ENCODE measurements at regions not wholly inside any gene's neighbourhood (a gene's known extent, or its start where the extent isn't known, plus 50 kb on each side); places are given as distances from the start of the nearest gene placed in this dataset.

DNA sequence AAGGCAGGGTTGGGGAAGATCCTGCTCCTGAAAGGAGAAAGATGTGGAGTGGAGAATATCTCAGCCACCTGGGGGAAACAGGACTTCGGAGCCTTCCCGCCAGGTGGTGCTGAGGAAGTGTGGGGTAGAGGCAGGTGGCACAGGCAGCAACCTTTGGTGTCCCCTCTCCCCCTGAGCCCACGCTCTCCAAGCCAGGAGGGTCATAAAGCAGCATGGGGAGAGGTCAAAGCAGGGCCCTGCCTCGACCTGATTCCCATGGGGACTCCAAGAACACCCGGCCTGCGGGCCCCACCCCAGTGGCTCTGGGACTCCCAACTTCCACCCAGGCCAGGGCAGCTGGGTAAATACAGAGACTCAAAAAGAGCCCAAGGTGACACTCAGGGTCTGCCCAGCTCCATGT lies 54.3 kb upstream of the SLC66A3 start:
- H3K4me3 ChIP-seq (ENCODE audit: low read length in 3 of 3), result no peak overlapping the region
- no peaks in the 10 kb centered on the region for H3K36me3 ChIP-seq (ENCODE audit: control insufficient read depth in 2 of 3, insufficient read depth in 3 of 3, low read length in 3 of 3)
- H3K4me1 ChIP-seq (ENCODE audit: control insufficient read depth in 2 of 3, insufficient read depth in 2 of 3, low read depth in 1 of 3, low read length in 3 of 3), result no peaks in the 10 kb centered on the region
- H3K9me3 ChIP-seq (ENCODE audit: control insufficient read depth in 2 of 3, insufficient read depth in 1 of 3, low read length in 3 of 3), result no peaks in the 10 kb centered on the region
- H3K9ac ChIP-seq (ENCODE audit: low read length in 3 of 3), result no peak overlapping the region
- TF ChIP-seq, protein P1, sequence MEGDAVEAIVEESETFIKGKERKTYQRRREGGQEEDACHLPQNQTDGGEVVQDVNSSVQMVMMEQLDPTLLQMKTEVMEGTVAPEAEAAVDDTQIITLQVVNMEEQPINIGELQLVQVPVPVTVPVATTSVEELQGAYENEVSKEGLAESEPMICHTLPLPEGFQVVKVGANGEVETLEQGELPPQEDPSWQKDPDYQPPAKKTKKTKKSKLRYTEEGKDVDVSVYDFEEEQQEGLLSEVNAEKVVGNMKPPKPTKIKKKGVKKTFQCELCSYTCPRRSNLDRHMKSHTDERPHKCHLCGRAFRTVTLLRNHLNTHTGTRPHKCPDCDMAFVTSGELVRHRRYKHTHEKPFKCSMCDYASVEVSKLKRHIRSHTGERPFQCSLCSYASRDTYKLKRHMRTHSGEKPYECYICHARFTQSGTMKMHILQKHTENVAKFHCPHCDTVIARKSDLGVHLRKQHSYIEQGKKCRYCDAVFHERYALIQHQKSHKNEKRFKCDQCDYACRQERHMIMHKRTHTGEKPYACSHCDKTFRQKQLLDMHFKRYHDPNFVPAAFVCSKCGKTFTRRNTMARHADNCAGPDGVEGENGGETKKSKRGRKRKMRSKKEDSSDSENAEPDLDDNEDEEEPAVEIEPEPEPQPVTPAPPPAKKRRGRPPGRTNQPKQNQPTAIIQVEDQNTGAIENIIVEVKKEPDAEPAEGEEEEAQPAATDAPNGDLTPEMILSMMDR (IDR thresholded peaks at IDR 0.05; ENCODE audit: borderline replicate concordance, extremely low read depth, insufficient read depth), result no peak
- H3K27me3 ChIP-seq (ENCODE audit: control insufficient read depth, insufficient read depth, low read length), result no peaks in the 10 kb centered on the region
- FAIRE-seq (no peak), DNase-seq (peak in 1 of 5 donors; percentile 19)
- no peak overlapping the region for H3K27ac ChIP-seq (ENCODE audit: low read depth in 2 of 2, low read length in 2 of 2)
- intact Hi-C loops (cut with DNase I), result no loop called here

DNA sequence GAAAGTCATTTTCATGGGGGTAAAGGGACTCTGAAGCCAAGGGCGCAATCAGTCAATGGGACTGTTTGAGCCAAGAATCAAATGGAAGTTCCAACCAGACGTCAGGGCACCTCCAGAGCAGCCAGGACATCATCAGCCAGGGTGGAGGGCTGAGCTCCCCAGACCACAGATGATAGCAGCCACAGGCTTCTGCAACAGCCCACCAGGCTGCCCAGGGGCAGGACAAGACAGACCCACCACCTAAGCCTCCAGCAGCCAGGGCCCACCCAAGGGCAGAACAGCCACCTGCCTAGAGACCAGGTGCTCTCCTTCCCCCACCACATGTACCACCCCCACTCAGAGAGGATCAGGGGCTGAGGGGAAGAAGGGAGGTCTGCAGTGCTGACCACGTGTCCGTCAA lies 53.8 kb upstream of the SLC66A3 start:
- Histone ChIP-seq H3K36me3 (ENCODE audit: control insufficient read depth in 2 of 3, insufficient read depth in 3 of 3, low read length in 3 of 3) (no peaks in the 10 kb centered on the region), H3K4me3 (ENCODE audit: low read length in 3 of 3) (no peak overlapping the region), H3K4me1 (ENCODE audit: control insufficient read depth in 2 of 3, insufficient read depth in 2 of 3, low read depth in 1 of 3, low read length in 3 of 3) (no peaks in the 10 kb centered on the region), H3K27ac (ENCODE audit: low read depth in 2 of 2, low read length in 2 of 2) (no peak overlapping the region), H3K9ac (ENCODE audit: low read length in 3 of 3) (no peak overlapping the region), H3K27me3 (ENCODE audit: control insufficient read depth, insufficient read depth, low read length) (no peaks in the 10 kb centered on the region), H3K9me3 (ENCODE audit: control insufficient read depth in 2 of 3, insufficient read depth in 1 of 3, low read length in 3 of 3) (no peaks in the 10 kb centered on the region)
- TF ChIP-seq, protein P1 (IDR thresholded peaks at IDR 0.05; ENCODE audit: borderline replicate concordance, extremely low read depth, insufficient read depth), result no peak
- FAIRE-seq (no peak), DNase-seq (peak in 1 of 5 donors; percentile 5)
- intact Hi-C loops (cut with DNase I), result no loop called here

DNA sequence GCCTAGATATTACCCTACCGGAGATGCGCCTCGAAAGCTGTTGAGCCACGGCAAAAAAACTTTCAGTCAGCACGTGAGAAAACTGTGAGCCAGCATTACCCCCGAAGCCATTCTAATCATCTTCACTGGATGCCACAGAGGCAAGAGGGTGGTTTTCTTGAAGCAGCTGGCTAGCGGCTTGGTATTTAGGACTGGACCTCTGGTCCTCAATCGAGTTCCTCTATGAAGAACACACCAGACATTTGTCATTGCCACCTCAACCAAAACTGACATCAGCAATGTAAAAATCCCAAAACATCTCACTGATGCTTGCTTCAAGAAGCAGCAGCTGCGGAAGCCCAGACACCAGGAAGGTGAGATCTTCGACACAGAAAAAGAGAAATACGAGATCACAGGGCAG lies 52.8 kb upstream of the SLC66A3 start:
- H3K36me3 ChIP-seq (ENCODE audit: control insufficient read depth in 2 of 3, insufficient read depth in 3 of 3, low read length in 3 of 3), result no peaks in the 10 kb centered on the region
- H3K9ac ChIP-seq (ENCODE audit: low read length in 3 of 3), result no peak overlapping the region
- H3K9me3 ChIP-seq (ENCODE audit: control insufficient read depth in 2 of 3, insufficient read depth in 1 of 3, low read length in 3 of 3), result no peaks in the 10 kb centered on the region
- DNase-seq (peak in 1 of 5 donors; percentile 9), FAIRE-seq (no peak)
- H3K4me1 ChIP-seq (ENCODE audit: control insufficient read depth in 2 of 3, insufficient read depth in 2 of 3, low read depth in 1 of 3, low read length in 3 of 3), result no peaks in the 10 kb centered on the region
- TF ChIP-seq, protein P1 (IDR thresholded peaks at IDR 0.05; ENCODE audit: borderline replicate concordance, extremely low read depth, insufficient read depth), result no peak
- no peak overlapping the region for H3K27ac ChIP-seq (ENCODE audit: low read depth in 2 of 2, low read length in 2 of 2)
- intact Hi-C loops (cut with DNase I), result no loop called here
- H3K27me3 ChIP-seq (ENCODE audit: control insufficient read depth, insufficient read depth, low read length), result no peaks in the 10 kb centered on the region
- no peak overlapping the region for H3K4me3 ChIP-seq (ENCODE audit: low read length in 3 of 3)
